ENCODE measurements at regions not wholly inside any gene's neighbourhood (a gene's known extent, or its start where the extent isn't known, plus 50 kb on each side); places are given as distances from the start of the nearest gene placed in this dataset.

- no peaks in the 10 kb centered on the region for H3K36me3 Mint-ChIP-seq
- H3K4me3 Mint-ChIP-seq, result no peak overlapping the region
- no peaks in the 10 kb centered on the region for H3K9me3 Mint-ChIP-seq
- no peak overlapping the region for H3K27ac Mint-ChIP-seq
- H3K27me3 Mint-ChIP-seq (ENCODE audit: low read depth), result no peaks in the 10 kb centered on the region
- DNase-seq (ENCODE audit: low spot score), result no peak
- CTCF ChIA-PET, result no interaction called here
- POLR2A ChIA-PET, result no interaction called here
- ATAC-seq, result no peak
- no peaks in the 10 kb centered on the region for H3K4me1 Mint-ChIP-seq
- TF ChIP-seq SMAD4 (CRISPR knock-in tag; IDR thresholded peaks at IDR 0.05), result no peak
- TF ChIP-seq, protein P1, sequence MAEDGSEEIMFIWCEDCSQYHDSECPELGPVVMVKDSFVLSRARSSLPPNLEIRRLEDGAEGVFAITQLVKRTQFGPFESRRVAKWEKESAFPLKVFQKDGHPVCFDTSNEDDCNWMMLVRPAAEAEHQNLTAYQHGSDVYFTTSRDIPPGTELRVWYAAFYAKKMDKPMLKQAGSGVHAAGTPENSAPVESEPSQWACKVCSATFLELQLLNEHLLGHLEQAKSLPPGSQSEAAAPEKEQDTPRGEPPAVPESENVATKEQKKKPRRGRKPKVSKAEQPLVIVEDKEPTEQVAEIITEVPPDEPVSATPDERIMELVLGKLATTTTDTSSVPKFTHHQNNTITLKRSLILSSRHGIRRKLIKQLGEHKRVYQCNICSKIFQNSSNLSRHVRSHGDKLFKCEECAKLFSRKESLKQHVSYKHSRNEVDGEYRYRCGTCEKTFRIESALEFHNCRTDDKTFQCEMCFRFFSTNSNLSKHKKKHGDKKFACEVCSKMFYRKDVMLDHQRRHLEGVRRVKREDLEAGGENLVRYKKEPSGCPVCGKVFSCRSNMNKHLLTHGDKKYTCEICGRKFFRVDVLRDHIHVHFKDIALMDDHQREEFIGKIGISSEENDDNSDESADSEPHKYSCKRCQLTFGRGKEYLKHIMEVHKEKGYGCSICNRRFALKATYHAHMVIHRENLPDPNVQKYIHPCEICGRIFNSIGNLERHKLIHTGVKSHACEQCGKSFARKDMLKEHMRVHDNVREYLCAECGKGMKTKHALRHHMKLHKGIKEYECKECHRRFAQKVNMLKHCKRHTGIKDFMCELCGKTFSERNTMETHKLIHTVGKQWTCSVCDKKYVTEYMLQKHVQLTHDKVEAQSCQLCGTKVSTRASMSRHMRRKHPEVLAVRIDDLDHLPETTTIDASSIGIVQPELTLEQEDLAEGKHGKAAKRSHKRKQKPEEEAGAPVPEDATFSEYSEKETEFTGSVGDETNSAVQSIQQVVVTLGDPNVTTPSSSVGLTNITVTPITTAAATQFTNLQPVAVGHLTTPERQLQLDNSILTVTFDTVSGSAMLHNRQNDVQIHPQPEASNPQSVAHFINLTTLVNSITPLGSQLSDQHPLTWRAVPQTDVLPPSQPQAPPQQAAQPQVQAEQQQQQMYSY (CRISPR knock-in tag; IDR thresholded peaks at IDR 0.05), result no peak
- no peak for TF ChIP-seq GRHL2 (CRISPR knock-in tag; IDR thresholded peaks at IDR 0.05; ENCODE audit: insufficient replicate concordance, severe bottlenecking)
- TF ChIP-seq TCF7 (CRISPR knock-in tag; IDR thresholded peaks at IDR 0.05; ENCODE audit: low read depth), result no peak
- no peak for TF ChIP-seq ATF6 (CRISPR knock-in tag; IDR thresholded peaks at IDR 0.05)
- TF ChIP-seq E2F1 (CRISPR knock-in tag; IDR thresholded peaks at IDR 0.05), result no peak
- TF ChIP-seq, protein P2, sequence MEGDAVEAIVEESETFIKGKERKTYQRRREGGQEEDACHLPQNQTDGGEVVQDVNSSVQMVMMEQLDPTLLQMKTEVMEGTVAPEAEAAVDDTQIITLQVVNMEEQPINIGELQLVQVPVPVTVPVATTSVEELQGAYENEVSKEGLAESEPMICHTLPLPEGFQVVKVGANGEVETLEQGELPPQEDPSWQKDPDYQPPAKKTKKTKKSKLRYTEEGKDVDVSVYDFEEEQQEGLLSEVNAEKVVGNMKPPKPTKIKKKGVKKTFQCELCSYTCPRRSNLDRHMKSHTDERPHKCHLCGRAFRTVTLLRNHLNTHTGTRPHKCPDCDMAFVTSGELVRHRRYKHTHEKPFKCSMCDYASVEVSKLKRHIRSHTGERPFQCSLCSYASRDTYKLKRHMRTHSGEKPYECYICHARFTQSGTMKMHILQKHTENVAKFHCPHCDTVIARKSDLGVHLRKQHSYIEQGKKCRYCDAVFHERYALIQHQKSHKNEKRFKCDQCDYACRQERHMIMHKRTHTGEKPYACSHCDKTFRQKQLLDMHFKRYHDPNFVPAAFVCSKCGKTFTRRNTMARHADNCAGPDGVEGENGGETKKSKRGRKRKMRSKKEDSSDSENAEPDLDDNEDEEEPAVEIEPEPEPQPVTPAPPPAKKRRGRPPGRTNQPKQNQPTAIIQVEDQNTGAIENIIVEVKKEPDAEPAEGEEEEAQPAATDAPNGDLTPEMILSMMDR (IDR thresholded peaks at IDR 0.05), result no peak
- TF ChIP-seq, protein P3, sequence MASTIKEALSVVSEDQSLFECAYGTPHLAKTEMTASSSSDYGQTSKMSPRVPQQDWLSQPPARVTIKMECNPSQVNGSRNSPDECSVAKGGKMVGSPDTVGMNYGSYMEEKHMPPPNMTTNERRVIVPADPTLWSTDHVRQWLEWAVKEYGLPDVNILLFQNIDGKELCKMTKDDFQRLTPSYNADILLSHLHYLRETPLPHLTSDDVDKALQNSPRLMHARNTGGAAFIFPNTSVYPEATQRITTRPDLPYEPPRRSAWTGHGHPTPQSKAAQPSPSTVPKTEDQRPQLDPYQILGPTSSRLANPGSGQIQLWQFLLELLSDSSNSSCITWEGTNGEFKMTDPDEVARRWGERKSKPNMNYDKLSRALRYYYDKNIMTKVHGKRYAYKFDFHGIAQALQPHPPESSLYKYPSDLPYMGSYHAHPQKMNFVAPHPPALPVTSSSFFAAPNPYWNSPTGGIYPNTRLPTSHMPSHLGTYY (CRISPR knock-in tag; IDR thresholded peaks at IDR 0.05), result no peak
- TF ChIP-seq ZBTB43 (CRISPR knock-in tag; IDR thresholded peaks at IDR 0.05), result no peak
- no peak for TF ChIP-seq NFE2L1 (CRISPR knock-in tag; IDR thresholded peaks at IDR 0.05)
Observed at GRCh38 chr1:99439433-99440075, 175.3 kb downstream of the PLPPR4 start.

DNA sequence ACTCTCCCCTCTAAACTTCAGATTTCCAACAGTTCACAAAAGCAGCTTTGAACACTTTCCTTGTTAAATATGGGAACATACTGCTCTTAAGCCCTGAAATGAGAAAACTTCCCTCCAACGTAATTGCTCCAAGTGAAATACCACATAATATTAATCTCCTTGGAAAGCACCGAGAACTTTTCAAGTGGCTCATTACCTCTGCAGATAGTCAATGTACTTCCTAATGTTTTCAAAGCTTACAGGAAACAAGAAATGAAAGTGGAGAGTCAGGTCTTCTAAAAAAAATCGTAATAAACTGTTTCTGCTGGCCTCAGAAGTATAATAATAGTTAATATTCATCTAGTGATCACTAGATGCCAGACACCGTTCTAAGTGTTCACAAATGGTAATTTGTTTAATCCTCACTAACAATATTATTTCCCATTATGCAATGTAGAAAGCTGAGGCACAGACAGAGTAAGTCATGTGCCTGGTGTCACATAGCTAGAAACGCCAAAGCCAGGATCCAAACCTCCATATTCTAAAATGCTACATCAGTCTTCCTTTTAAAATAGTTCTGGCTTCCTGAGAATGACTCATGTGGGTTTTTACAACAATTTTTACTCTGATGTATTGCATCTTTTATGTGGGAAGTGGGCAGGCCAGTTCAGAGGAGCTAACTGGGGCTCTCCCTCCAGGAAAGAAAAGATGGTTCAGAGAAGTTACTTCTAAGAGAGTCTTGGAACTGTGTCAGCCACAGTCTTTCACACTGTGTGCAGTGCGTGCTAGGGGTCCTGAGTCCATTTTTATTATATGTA is 177.2 kb downstream of the PLPPR4 start:
- POLR2A ChIA-PET, result no interaction called here
- H3K27me3 Mint-ChIP-seq (ENCODE audit: low read depth), result no peaks in the 10 kb centered on the region
- CTCF ChIA-PET, result no interaction called here
- no peak overlapping the region for H3K4me3 Mint-ChIP-seq
- H3K27ac Mint-ChIP-seq, result no peak overlapping the region
- no peaks in the 10 kb centered on the region for H3K9me3 Mint-ChIP-seq
- no peaks in the 10 kb centered on the region for H3K36me3 Mint-ChIP-seq
- no peaks in the 10 kb centered on the region for H3K4me1 Mint-ChIP-seq
- DNase-seq (ENCODE audit: low spot score) (no peak), ATAC-seq (no peak)
- TF ChIP-seq ZNF671 (CRISPR knock-in tag; IDR thresholded peaks at IDR 0.05), result no peak
- TF ChIP-seq ZMAT4 (CRISPR knock-in tag; IDR thresholded peaks at IDR 0.05), result no peak
- TF ChIP-seq, protein P2 (IDR thresholded peaks at IDR 0.05), result no peak
- no peak for TF ChIP-seq ZNF232 (CRISPR knock-in tag; IDR thresholded peaks at IDR 0.05)
- TF ChIP-seq GRHL2 (CRISPR knock-in tag; IDR thresholded peaks at IDR 0.05; ENCODE audit: insufficient replicate concordance, severe bottlenecking), result no peak
- no peak for TF ChIP-seq TEAD4 (CRISPR knock-in tag; IDR thresholded peaks at IDR 0.05)
- TF ChIP-seq ZBTB21 (CRISPR knock-in tag; IDR thresholded peaks at IDR 0.05; ENCODE audit: borderline replicate concordance), result no peak
- TF ChIP-seq USF1 (CRISPR knock-in tag; IDR thresholded peaks at IDR 0.05), result no peak

All from WTC11 (cell line).